Activated naive CD4-positive, alpha-beta T cell treated with anti-CD3 and anti-CD28 coated beads, Interleukin-2, amount 10 ng/mL, durations not matched to agents 7 days and 5 days (primary cell): ENCODE measurements at regions not wholly inside any gene's neighbourhood (a gene's known extent, or its start where the extent isn't known, plus 50 kb on each side); places are given as distances from the start of the nearest gene placed in this dataset.

ENCODE experiments used
- CTCF ChIA-PET: fragments of 350-600 bp; sonication (Branson Sonifier 250); formaldehyde crosslinking; loops from one replicate; lab custom pipeline; 2021; ENCODE audit warnings: antibody characterized with exemption; lab: Charles Lee
- DNase-seq: peaks from one replicate; pipeline ENCODE4 v3.0.0-alpha.2; 2020
- H3K27ac Mint-ChIP-seq: one replicate; pipeline ENCODE4 v1.8.0; 2021; ENCODE audit warnings: mild to moderate bottlenecking, moderate library complexity, mixed read lengths
- H3K27me3 Mint-ChIP-seq: one replicate; pipeline ENCODE4 v1.8.0; 2021; ENCODE audit warnings: mild to moderate bottlenecking, mixed read lengths
- H3K36me3 Mint-ChIP-seq: one replicate; pipeline ENCODE4 v1.8.0; 2021; ENCODE audit warnings: mixed read lengths
- H3K4me1 Mint-ChIP-seq: one replicate; pipeline ENCODE4 v1.8.0; 2021; ENCODE audit warnings: mixed read lengths
- H3K4me3 Mint-ChIP-seq: one replicate; pipeline ENCODE4 v1.8.0; 2021; ENCODE audit warnings: mild to moderate bottlenecking, moderate library complexity, mixed read lengths
- H3K9me3 Mint-ChIP-seq: one replicate; pipeline ENCODE4 v1.8.0; 2021; ENCODE audit warnings: mixed read lengths

GRCh38 chr22:22084089-22084711 lies 101.6 kb upstream of the TOP3B start:
- Mint-ChIP-seq H3K4me3 (no peak overlapping the region), H3K36me3 (no peaks in the 10 kb centered on the region), H3K27ac (no peak overlapping the region), H3K9me3 (no peaks in the 10 kb centered on the region), H3K27me3 (peaks cover 54% of the 10 kb centered on the region), H3K4me1 (no peaks in the 10 kb centered on the region)
- no peak for DNase-seq
- CTCF ChIA-PET: no interaction called here

DNA sequence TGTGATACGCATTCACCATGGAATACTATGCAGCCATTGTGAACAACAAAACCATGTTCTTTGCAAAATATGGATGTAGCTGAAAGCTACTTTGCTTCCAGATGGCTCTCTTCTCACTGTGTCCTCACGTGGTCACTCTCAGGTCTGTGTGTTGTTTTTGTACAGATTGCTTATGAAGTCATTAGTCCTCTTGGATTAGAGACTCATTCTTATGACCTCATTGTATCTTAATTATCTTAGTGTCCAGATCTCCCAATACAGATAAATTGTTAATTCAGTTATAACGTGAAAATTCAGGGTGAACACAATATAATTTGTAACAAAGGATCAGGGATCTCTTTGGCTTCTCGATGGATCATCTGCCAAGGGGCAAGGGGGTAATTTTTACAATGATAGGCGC lies 100.4 kb upstream of the TOP3B start:
- Mint-ChIP-seq H3K4me3 (no peak overlapping the region), H3K27ac (no peak overlapping the region), H3K9me3 (no peaks in the 10 kb centered on the region), H3K27me3 (peaks cover 45% of the 10 kb centered on the region), H3K4me1 (no peaks in the 10 kb centered on the region), H3K36me3 (no peaks in the 10 kb centered on the region)
- no peak for DNase-seq
- CTCF ChIA-PET: no interaction called here

DNA sequence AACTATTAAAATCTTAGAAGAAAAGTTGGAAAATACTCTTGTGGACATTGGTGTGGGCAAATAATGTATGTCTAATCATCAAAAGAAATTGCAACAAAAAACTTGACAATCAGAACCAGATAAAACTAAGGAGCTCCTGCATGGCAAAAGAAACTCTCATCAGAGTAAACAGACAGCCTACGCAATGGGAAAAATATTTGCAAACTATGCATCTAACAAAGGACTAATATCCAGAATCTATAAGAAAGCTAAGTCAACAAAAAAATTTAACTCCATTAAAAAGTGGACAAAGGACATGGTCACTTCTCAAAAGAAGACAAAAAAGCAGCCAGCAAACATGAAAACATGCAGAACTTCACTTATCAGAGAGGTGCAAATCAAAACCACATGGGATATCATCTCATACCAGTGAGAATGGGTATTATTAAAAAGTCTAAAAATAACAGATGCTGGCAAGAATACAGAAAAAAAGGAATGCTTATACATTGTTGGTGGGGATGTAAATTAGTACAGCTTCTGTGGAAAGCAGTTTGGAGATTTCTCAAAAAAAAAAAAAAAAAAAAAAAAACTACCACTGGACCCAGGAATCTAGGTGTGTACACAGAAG lies 99.7 kb upstream of the TOP3B start:
- Mint-ChIP-seq H3K36me3 (no peaks in the 10 kb centered on the region), H3K27ac (no peak overlapping the region), H3K4me1 (no peaks in the 10 kb centered on the region), H3K9me3 (no peaks in the 10 kb centered on the region), H3K4me3 (no peak overlapping the region), H3K27me3 (peaks cover 45% of the 10 kb centered on the region)
- CTCF ChIA-PET: no interaction called here
- no peak for DNase-seq

GRCh38 chr22:22080270-22080669 lies 97.7 kb upstream of the TOP3B start:
- no peak overlapping the region for H3K27ac Mint-ChIP-seq
- no peak for DNase-seq
- CTCF ChIA-PET: interaction anchor here (1.3 kb wide), 1 partner anchor 20 kb away, joined by 3 read pairs; no protein-coding TSS in a partner anchor
- no peaks in the 10 kb centered on the region for H3K36me3 Mint-ChIP-seq
- H3K9me3 Mint-ChIP-seq: no peaks in the 10 kb centered on the region
- H3K4me3 Mint-ChIP-seq: no peak overlapping the region
- H3K27me3 Mint-ChIP-seq: peaks cover 39% of the 10 kb centered on the region
- H3K4me1 Mint-ChIP-seq: no peaks in the 10 kb centered on the region

DNA sequence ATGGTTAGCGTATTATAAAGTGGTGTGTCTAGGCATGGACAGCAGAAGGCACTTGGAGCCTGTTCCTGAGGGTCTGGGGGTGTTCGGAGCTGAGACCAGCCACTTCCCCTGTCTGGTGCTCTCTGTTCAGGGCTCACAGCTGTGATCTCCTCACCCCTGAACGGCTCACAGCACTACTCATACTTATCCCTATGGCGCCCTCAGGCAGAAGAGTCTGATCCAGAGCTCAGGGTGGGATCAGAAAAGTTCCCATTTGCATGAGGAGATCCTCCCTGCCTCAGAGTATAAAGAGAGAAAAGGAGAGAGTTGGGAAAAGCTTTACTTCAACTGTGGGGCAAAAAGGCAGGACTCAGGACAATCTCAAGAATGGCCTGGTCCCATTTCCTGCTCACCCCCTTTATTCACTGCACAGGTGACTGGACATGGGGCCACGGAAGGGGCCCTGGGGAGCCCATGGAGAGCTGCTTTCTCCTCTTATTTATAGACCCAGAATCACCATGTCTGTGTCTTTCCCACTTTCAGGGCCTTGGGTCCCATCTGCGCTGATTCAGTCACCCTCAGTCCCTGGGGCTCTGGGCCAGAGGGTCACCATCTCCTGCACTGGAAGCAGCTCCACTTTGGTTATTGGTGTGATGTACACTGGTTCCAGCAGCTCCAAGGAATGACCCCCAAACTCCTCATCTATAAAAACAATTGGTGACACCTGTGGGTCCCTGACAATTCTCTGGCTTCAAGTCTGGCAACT lies 97.0 kb upstream of the TOP3B start:
- no peaks in the 10 kb centered on the region for H3K4me1 Mint-ChIP-seq
- no peak for DNase-seq
- H3K36me3 Mint-ChIP-seq: no peaks in the 10 kb centered on the region
- H3K4me3 Mint-ChIP-seq: no peak overlapping the region
- peaks cover 46% of the 10 kb centered on the region for H3K27me3 Mint-ChIP-seq
- no peaks in the 10 kb centered on the region for H3K9me3 Mint-ChIP-seq
- H3K27ac Mint-ChIP-seq: no peak overlapping the region
- CTCF ChIA-PET: interaction anchor here (1.3 kb wide), 1 partner anchor 19 kb away, joined by 3 read pairs; no protein-coding TSS in a partner anchor

GRCh38 chr22:22078329-22078728 lies 95.7 kb upstream of the TOP3B start:
- H3K36me3 Mint-ChIP-seq: no peaks in the 10 kb centered on the region
- H3K4me1 Mint-ChIP-seq: no peaks in the 10 kb centered on the region
- CTCF ChIA-PET: no interaction called here
- no peak for DNase-seq
- H3K27me3 Mint-ChIP-seq: peaks cover 44% of the 10 kb centered on the region
- H3K9me3 Mint-ChIP-seq: no peaks in the 10 kb centered on the region
- H3K27ac Mint-ChIP-seq: no peak overlapping the region
- no peak overlapping the region for H3K4me3 Mint-ChIP-seq

GRCh38 chr22:22076932-22077703 lies 94.5 kb upstream of the TOP3B start:
- DNase-seq: no peak
- CTCF ChIA-PET: interaction anchor here (0.7 kb wide), 1 partner anchor 126 kb away, joined by 3 read pairs; no protein-coding TSS in a partner anchor
- H3K4me1 Mint-ChIP-seq: no peaks in the 10 kb centered on the region

GRCh38 chr22:22076361-22076760 lies 93.8 kb upstream of the TOP3B start:
- H3K4me1 Mint-ChIP-seq: no peaks in the 10 kb centered on the region
- no peak overlapping the region for H3K4me3 Mint-ChIP-seq
- H3K9me3 Mint-ChIP-seq: no peaks in the 10 kb centered on the region
- H3K27me3 Mint-ChIP-seq: peaks cover 40% of the 10 kb centered on the region
- H3K36me3 Mint-ChIP-seq: no peaks in the 10 kb centered on the region
- H3K27ac Mint-ChIP-seq: no peak overlapping the region
- no peak for DNase-seq
- CTCF ChIA-PET: no interaction called here

More at GRCh38 chr22:22076932-22077703, 94.5 kb upstream of the TOP3B start:
- H3K4me3 Mint-ChIP-seq: no peak overlapping the region
- H3K9me3 Mint-ChIP-seq: no peaks in the 10 kb centered on the region
- H3K27me3 Mint-ChIP-seq: peaks cover 44% of the 10 kb centered on the region
- no peak overlapping the region for H3K27ac Mint-ChIP-seq
- H3K36me3 Mint-ChIP-seq: no peaks in the 10 kb centered on the region

DNA sequence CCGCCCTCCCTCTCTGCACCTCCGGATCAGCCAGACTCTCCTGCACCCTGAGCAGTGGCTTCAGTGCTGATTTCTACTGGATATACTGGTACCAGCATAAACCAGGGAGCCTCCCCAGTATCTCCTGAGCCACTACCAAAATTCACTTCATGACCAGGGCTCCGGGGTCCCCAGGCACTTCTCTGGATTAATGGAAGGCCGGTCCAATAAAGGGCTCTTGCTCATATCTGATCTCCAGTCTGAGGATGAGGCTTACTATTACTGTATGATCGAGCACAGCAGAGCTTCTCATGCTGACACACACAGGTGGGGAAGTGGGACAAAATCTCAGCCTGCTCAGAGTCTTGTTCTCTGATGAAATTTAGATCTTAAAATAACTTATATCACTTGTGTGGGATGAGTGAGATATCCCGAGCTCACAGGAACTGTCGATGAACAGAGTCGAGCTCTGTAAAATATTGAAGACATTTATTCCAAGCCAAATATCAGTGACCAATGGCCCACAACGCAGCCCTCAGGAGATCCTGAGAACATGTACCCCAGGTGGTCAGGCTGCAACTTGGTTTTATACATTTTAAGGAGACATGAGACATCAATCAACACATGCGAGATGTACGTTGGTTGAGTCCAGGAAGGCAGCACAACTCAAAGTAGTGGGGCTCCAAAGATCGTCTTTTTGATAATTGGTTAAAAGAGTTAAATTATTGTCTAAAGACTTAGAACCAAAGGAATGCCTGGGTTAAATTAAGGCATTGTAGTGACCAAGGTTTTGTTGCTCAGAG lies 93.0 kb upstream of the TOP3B start:
- Mint-ChIP-seq H3K4me3 (no peak overlapping the region), H3K27ac (no peak overlapping the region), H3K9me3 (no peaks in the 10 kb centered on the region), H3K4me1 (no peaks in the 10 kb centered on the region), H3K36me3 (no peaks in the 10 kb centered on the region), H3K27me3 (peaks cover 38% of the 10 kb centered on the region)
- CTCF ChIA-PET: no interaction called here
- no peak for DNase-seq

DNA sequence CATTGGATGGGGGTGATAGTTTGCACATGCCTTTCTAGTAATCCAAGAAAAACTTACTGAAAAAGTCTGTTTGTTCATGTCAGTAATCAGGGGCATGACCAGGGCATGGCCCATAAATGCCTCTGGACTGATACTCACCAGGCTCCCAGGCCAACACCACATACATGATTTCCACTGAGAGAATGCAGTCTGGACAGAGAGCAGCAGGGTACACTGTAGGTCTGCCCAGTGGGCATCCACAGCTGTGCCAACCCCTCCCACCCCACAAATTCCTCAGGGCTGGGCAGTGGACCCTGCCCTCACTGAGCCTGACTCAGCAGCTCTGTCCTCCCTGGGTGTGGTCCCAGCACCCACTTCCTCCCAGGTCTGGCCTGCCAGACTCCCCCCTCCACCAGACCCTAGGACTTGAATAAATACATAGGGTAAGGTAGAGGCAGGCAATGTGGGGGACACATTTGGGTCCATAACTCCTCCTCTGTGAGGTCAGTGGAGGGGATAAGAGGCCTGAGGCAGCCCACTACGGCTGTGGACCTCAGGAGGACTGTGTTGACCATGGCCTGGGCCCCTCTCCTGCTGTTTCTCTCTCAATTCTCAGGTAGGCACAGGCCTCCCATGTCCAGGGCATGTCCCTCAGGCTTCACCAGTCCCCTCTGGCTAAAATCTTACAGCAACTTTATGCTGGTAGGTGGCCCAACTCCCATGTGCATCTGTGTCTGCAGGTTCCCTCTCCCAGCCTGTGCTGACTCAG lies 92.2 kb upstream of the TOP3B start:
- Mint-ChIP-seq H3K4me1 (no peaks in the 10 kb centered on the region), H3K27ac (no peak overlapping the region), H3K36me3 (no peaks in the 10 kb centered on the region), H3K27me3 (peaks cover 38% of the 10 kb centered on the region), H3K4me3 (no peak overlapping the region), H3K9me3 (no peaks in the 10 kb centered on the region)
- DNase-seq: no peak
- CTCF ChIA-PET: no interaction called here

GRCh38 chr22:22073769-22074561 lies 91.4 kb upstream of the TOP3B start:
- CTCF ChIA-PET: no interaction called here

DNA sequence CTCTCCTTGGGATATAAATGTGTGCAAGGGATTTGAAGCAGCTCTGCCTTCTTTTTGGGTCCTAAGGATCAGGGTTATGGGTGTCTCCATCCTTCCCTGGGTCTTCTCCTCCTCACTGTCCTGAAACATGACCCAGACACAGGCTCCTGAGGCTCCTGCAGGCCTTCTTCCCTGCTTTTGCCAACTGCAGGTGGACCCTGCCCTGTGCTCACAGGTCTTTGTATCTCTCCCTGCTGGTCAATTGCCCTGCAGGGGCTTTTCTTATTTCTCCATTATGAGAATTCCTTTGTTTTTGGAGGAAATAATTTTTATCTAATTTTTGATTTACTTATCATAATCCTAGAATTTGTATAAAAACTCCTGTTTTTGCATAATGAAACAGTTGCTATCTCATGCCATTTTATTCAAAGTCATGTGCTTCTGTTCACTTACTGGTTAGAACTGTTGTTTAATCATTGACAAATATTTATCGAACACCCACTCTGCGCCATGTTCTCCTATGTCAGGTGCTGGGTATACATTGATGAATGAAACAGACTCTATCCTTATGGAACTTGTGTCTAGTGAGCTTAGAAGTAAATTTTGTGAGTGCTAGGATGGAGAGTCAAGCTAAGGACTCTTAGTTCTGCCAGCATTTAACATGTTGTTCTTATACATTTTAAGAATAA lies 89.7 kb upstream of the TOP3B start:
- Mint-ChIP-seq H3K36me3 (no peaks in the 10 kb centered on the region), H3K27me3 (peaks cover 42% of the 10 kb centered on the region), H3K4me1 (no peaks in the 10 kb centered on the region), H3K4me3 (no peak overlapping the region), H3K9me3 (no peaks in the 10 kb centered on the region), H3K27ac (no peak overlapping the region)
- CTCF ChIA-PET: interaction anchor here (1.9 to 2.1 kb wide), 2 partner anchors 11 to 13 kb away, joined by 5 to 11 read pairs; no protein-coding TSS in a partner anchor
- DNase-seq: no peak

More at GRCh38 chr22:22073769-22074561, 91.4 kb upstream of the TOP3B start:
- Mint-ChIP-seq H3K9me3 (no peaks in the 10 kb centered on the region), H3K27me3 (peaks cover 42% of the 10 kb centered on the region), H3K4me3 (no peak overlapping the region), H3K4me1 (no peaks in the 10 kb centered on the region), H3K36me3 (no peaks in the 10 kb centered on the region), H3K27ac (no peak overlapping the region)
- no peak for DNase-seq
